ENCODE measurements at regions not wholly inside any gene's neighbourhood (a gene's known extent, or its start where the extent isn't known, plus 50 kb on each side); places are given as distances from the start of the nearest gene placed in this dataset.

DNA sequence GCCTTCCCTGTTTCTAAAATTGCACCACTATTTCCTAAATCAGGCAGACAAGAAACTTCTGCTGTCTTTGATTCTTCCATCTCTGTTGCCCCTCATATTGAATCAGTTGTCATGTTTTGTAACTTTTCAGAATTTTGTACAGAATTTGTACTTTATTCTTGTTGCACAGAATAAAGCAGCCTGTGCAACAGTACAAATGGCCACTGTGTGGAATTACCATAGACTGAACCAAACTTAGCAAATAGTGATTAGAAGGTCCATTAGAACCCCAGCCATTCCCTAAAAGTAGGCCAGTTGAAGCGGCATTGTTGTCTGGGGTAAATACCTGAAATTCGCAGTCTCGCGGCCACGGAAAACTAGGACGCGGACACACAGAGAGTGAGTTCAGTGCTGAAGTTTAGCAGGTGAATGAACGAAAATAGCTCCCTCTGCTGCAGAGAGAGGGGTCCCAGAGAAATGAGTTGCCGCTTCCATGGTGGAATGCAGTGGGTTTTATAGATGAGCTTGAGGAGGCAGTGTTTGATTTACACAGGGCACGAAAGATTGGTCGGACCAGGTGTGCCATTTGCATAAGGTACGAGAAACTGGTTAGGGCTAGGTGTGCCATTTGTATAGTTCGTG is 71.8 kb downstream of the C4orf33 start:
- DNase-seq (ENCODE audit: low read depth in 2 of 2): peak in 1 of 2 donors; percentile 33

DNA sequence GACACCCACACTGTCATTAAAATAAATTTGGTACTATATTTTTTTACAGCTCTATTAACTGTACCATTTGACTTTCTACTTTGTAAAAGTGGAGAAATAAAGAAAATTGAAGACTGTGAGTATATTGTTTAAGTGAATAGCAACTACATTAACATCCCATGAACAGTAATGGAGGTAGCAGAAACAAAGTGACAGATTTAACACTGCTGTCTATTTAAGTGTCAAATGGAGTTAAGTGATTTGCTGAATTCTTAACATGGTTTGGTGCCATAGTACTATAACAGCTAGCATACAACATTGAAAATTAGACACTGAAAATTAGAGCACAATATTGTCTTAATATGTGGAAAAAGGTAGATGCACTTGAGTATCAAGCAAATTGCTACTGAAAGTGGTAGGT is 76.2 kb downstream of the C4orf33 start:
- DNase-seq (ENCODE audit: low read depth in 2 of 2): no peak

DNA sequence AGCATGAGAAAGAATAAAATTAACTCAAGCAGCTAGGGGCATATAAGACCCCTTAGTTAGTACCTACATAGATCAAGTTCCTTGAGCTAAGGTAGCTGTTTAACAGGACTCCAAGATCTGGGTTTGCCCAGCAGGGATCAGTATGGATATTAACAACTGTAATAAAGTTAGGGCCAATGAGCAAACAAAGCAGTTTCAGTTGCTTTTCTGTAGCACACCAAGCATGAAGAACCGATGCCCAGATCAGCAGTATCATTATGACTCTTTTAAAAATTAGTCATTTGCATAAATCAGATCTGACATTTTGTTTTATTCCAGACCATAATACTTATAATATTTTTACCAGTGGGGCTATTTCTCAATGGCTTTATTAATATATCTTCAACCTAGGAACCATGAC is 80.9 kb downstream of the C4orf33 start:
- DNase-seq (ENCODE audit: low read depth in 2 of 2): no peak

DNA sequence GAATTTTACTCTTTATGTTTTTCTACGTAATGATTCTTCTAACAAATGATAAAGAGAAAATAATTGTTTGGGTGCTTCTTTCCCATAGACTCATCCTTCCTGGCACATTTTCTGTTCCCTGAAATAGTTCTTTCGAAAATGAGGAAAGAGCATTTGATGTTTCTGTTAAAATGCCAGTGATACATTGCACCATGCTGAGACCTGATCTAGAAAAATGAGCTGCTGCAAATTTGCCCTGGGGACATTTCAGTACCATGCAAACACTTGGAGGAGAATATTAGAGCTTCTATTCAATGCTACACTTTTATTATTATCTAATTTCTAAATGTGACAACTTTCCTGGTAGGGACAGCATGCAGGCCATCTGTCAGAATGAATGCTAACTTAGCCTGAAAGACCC is 83.3 kb downstream of the C4orf33 start:
- DNase-seq (ENCODE audit: low read depth in 2 of 2): no peak

DNA sequence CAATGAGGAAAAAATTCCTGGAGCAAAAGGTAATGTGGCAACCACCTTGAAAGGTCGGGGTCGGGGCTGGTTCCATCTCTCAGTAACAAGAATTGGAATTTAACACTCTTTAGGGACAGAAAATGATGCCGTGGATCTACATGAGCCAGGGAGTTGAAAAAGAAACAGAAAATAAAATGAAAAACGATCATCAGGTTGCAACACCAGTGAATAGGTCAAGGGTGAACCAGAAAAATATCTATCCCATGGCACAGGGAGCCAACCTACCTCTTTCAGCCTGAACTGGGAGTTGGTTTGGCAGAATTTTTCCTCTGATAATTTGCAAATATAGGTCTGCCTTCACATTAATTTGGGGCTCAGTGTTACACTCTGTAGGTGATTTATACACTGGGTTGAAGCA is 93.7 kb downstream of the C4orf33 start:
- no peak for DNase-seq (ENCODE audit: low read depth in 2 of 2)

DNA sequence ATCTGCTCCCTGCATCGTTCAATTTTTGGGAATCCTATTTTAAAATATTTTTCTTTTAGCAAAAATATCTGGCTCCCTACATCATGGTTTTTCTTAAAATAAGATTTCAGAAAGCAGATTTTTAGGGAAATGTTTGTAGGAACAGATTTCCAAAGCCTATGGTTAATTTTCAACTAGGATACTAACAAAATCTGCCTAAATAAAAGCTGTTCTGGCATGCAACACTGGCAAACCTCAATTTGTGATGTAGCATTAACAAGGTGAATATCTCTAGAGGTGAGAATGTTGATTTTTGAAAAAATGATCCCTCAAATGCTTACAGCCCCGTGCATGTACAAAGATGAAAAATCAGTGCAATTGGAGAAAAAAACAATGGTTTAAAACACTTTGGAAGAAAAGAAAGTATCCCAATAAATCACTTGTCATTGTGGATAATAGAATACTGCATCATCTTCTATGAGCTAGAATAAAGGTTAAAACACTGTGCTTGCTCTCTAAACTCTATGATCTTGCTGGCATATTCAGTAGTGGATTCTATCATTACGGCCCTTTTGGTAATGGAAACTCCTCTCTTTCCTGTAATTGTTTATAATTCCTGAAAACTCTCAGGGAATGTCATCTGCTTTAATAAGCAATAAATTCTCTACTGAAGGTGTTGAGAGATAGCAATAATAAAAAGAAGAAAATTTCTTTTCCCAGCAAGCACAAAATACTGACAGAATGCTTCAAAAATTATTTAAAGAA is 97.6 kb downstream of the C4orf33 start:
- DNase-seq (ENCODE audit: low read depth in 2 of 2): peak in 1 of 2 donors; percentile 88

DNA sequence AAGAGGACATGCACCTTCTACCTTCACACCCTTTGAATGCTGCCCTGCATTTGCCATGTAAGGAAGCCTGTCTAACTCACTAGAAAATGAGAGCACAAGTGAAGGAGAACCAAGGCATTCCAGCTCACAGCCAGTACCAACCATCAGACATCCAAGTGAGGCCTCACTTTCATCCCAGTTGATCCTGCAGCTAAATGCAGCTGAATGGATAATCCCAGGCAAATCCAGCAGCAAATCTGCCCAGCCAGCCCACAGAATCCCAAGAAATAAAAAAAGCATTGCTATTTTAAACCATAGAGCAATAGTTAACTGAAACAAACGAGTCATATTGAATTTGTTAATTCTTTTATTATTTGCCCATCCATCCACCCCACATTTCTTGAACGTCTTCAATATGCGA is 112.5 kb downstream of the C4orf33 start:
- no peak for DNase-seq (ENCODE audit: low read depth in 2 of 2)

DNA sequence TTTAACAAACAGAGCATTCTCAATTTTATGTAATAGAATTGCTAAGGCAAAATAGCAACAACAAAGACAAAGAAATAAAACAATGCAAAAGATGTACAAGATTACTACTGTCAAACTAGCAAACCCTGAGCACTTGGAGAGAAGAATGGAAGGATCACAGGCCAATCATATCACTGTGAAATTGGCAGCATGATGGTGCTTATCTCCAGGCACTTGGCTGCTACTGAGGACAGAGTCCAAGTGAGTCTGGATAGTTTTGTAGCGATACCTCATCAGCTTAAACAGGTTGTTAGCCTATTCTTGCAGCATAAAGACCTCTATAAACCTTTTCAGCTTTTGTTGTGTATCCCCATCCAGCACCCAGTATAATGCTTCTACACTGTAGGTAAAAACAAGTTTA is 117.7 kb downstream of the C4orf33 start:
- no peak for DNase-seq (ENCODE audit: low read depth in 2 of 2)

DNA sequence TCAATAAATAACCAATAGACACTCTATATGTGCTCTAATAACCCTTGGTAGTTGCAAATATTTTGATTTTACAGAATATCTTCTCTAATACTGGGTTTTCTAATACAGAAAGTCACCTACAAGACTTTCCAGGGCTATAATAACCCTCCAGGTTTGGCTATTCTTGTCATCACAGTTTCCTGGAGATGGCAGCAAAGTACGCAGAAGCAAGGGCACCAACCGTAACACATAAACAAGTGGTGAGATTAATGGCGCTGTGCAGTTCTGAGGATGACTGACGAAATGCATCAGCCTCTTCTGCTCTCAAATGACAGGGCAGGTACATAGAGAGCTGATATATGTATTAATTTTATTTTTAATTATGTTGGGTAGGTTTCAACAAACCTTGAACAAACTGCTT is 122.4 kb downstream of the C4orf33 start:
- peak in 1 of 2 donors; percentile 66 for DNase-seq (ENCODE audit: low read depth in 2 of 2)

DNA sequence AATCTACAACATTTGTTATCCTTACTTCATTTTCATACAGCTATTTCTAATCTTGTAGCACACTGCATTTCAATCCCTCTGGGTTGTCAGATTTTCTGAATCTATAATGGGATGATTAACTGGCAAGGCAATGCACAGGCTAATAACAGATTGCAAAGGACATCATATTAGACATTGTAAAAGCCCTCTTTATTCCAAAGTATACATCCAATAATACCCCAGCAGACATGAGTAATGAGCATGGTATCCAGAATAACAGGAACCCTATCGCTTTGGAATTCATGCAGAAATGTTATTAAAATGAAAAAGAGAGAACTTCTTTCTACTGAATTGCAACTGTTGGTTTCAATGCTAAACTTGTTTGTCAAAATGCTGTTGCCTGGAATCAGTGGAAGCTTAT is 122.9 kb downstream of the C4orf33 start:
- peak in 1 of 2 donors; percentile 31 for DNase-seq (ENCODE audit: low read depth in 2 of 2)

DNA sequence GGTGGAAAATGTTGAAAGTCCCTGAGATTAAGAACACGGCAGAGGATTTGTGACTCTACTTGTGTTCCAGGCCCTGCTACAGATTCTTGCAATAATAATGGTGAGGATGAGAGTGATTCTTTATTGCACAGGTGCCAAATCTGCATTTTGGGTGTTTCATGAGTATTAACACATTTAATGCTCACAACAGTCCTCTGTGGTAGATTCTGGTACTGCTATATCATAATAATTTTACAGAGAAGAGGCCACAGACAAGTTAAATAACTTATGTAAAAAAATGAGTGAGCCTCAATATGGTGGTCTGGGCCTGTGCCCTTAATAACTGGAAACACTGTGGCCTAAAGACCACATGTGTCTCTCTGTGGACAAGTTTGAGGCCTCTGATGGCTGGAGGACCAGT is 124.3 kb downstream of the C4orf33 start:
- DNase-seq (ENCODE audit: low read depth in 2 of 2): no peak

DNA sequence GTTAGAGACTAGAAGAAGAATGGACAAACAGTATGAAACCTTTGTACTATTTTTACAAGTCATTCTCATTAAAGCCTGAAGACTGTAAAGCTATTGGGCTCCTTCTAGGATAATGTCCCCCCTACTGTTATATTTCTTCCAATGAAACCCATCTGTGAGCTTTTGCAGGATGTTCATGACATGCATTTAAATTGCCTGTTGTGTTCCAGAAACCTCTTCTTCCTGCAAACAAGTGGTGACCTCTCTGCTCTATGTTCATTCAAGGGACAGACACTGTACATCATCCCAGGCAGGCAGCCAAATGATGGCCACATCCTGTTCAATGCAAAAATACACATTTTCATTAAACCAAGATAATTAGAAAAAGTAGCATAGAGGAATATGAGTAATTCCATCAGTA is 128.0 kb downstream of the C4orf33 start:
- peak in 1 of 2 donors; percentile 36 for DNase-seq (ENCODE audit: low read depth in 2 of 2)

DNA sequence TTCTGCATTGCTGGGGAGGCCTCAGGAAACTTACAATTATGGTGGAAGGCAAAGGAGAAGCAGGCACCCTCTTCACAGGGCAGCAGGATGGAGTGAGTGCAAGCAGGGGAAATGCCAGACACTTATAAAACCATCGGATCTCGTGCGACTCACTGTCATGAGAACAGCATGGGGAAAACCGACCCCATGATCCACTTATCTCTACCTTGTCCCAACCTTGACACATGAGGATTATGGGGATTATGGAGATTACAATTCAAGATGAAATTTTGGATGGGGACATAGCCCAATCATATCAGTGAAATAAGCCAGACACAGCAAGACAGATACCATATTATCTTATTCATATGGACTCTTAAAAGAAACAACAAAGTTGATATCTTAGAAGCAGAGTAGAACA is 134.9 kb downstream of the C4orf33 start:
- DNase-seq (ENCODE audit: low read depth in 2 of 2): no peak

DNA sequence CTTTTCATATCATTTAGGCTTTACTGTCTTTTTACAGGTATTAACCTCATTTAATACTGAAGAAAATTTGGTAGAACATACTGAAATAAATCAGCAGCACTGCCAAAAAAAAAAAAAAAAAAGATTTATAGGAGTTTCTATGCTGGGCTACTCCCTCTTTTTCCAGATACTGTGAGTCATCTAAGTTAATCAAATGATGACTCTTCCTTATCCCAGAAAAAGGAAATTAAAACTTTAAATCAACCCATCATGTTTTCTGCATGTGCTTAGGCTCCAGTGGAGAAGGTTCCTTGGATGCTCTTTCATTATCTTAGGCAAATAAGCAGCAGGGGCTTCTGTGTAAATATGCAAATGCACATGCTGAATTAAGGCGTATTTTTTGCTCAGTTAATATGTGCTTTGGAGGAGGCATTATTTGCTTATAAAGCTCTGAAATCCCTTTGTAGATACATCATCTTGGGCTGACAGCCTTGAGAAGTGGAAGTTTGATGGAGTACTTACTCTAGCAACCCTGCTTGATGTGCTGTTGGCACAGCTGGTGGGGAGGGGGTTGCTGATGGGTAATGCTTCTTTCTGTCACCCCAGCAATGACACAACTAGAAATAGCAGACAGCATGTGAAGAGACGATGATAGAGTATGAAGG is 136.1 kb downstream of the C4orf33 start:
- DNase-seq (ENCODE audit: low read depth in 2 of 2): no peak

DNA sequence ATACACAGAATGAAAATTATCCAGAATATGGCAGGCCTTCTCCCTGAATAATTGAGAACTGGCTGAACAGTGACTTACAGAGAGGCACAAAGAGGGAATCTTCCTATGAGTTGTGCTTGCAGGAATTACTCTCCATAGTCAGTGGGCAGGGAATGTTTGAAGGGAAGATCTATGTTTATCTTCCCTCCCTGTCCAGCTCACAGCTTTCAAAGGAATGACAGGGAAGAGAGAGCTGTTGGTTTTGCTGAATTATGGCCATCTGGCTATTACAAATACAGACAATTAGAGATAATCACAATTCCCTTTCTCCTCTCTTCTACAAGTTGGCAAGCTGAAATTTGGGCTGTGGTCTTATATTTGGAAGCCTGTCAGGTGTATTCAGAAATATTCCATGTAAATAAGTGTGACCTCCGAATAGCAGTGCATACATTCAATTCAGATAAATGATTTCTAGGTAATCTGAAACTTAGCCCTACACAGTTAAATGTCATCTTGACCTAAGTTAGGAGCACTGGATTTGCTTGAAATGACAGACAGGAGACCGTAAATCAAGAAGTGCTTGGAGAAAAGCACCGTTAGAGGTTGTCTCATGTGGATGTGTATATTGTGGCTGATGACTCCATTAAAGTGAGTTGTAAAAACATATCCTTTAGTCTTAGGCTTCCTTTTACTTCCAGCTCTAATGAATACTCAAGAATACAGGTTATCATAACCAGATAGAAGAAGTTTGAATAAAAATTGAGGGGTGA is 136.8 kb downstream of the C4orf33 start:
- DNase-seq (ENCODE audit: low read depth in 2 of 2): no peak

DNA sequence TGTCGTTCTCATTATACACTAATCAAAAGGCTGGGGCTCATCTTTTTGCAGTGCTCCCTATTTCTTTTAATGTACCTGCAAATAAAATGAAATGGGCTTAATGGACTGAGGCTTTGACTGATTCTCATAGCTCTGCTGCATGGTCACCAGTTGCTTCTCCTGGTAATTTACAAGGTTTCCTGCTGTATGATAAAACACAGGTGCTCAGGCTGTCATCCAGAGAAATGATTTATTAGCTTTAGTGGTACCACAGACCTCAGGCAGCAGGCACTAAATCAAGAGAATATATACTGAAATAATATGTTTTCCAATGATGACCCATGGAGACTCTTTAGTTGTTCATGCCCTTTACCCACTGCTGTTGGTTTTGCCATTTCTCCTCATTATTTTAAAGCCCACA is 137.7 kb downstream of the C4orf33 start:
- DNase-seq (ENCODE audit: low read depth in 2 of 2): no peak

DNA sequence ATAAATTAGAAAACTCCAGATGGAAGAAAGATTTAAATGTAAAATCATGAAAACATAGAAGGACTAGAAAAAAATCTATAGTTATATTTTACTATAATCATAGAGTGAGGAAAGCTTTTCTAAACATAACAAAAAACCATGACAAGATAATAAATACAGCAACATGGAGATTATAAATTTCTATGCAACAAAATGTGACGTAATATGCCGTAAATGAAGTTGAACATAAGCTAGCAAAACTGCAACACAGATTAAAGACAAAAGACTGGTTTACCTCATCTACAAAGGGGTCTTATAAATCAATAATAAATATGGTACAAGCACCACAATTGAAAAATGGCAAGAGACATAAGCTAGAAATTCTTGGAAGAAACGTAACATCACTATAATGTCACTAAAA is 140.4 kb downstream of the C4orf33 start:
- DNase-seq (ENCODE audit: low read depth in 2 of 2): no peak

DNA sequence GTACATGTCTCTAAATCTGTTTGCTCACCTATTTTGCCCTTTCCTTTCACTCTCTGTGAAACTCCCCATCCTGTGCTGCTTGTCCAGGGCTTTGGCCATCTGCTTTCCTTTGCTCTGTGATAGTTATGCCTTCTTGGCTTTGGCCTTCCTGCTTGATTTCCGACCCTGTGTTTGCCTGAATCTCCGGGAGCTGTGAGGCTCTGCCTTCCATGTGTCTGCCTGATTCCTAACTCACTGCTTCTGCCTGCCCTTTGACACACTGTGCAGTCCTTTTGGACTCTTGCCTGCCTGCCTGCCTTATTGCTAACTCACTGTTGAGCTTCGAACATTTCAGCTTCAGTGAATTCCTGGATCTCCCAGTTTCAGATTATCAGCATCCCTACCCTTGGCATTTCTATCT is 143.1 kb downstream of the C4orf33 start:
- no peak for DNase-seq (ENCODE audit: low read depth in 2 of 2)

DNA sequence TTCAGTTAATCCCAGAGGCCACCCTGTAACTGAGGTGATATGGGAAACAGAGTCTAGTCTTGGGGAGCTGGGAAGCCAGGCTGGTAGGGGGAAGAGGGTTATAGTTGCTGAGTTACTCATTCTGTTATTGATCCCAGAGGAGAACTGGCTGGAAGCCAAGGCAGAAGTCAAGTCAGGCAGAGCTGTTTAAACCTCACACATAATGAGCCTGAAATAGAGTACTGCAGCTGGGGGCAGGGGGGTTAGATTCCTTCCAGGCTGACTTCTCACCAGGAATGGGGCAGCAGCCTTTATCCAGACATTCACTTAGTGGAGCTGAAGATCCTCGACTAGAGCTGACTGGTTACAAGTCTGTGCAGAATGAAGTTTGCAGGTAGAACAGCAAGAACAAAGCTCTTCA is 144.9 kb downstream of the C4orf33 start:
- no peak for DNase-seq (ENCODE audit: low read depth in 2 of 2)

DNA sequence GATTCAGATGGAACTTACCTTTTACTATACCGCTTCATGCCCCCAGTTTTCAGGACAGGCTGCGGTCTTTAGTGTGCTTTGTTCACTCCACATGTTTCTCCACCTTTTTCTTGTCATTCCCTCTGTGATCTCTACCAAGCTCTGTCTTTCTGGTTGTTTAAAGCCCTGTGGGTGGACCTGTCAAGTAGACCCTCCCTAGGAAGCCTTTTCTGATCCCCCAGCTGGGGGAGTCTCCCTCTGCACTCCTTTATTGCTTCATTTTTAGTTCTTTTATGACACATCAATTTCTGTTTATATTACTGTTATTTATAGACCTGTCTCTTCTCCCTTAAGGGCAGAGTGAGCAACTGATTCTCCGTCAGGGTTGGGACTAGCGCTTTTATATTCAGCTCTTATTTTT is 150.2 kb downstream of the C4orf33 start:
- no peak for DNase-seq (ENCODE audit: low read depth in 2 of 2)

DNA sequence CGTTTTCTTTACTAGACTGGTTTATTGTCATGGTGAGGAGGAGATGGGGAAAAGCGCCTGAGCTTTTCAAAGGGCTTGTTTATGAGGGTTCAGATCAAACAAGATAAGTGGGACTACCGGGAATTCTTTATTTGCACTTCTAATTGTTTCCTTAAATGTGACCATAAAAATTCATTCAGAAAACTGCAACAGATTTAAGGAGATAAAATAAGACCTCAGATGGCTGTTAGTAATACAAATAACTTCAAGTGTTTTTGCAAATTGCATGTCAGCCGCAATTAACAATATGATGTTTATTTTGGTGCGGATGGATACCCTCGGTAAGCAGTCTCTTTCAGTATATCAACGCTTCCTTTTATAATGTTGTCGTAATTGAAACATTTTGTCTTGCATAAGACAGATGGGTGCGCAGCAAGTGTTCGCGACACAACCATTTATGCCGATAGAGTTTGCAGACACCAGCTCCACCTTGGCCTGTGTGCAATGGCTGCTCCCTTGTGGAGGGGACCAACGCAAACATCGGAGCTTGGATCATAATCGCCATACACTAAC is 151.0 kb downstream of the C4orf33 start:
- no peak for DNase-seq (ENCODE audit: low read depth in 2 of 2)

DNA sequence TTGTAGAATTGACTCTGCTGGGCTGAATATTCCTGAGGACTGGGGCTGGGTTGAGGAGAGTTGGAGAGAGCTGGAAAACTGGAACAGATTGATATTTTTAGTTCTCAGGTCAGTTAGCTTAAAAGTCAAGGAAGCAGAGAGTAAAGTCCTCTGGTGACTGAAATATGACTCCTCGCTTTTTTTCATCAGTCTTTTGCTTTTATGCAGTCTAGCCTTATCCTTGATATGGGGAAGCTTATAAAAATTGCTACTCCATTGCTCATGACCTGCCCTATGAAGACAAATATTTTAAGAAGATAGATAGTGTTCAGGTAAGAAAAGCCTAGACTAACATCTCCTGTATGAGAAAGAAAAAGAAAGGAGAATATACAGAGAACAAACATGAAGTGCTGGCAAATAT is 152.7 kb downstream of the C4orf33 start:
- DNase-seq (ENCODE audit: low read depth in 2 of 2): no peak

Data from lung microvascular endothelial cell (primary cell).